ENCODE measurements at regions not wholly inside any gene's neighbourhood (a gene's known extent, or its start where the extent isn't known, plus 50 kb on each side); places are given as distances from the start of the nearest gene placed in this dataset.

DNA sequence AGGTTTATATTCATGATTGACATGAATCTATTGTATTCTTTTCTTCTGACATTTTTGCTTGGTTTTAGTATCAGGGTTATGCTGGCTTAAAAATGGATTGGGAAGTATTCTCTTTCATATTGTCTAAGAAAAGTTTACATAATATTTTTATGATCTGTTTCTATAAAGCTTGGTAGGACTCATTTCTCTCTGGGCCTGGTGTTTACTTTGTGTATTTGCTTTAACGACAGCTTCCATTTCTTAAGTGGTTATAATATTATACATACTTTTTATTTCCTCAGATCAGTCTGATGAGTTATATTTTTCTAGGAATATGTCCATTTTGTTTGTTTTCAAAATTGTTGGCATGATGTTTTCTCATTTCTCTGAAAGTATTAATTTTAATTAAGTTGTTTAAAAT, 117.9 kb upstream of the IL12A start:
- TF ChIP-seq, protein P1, sequence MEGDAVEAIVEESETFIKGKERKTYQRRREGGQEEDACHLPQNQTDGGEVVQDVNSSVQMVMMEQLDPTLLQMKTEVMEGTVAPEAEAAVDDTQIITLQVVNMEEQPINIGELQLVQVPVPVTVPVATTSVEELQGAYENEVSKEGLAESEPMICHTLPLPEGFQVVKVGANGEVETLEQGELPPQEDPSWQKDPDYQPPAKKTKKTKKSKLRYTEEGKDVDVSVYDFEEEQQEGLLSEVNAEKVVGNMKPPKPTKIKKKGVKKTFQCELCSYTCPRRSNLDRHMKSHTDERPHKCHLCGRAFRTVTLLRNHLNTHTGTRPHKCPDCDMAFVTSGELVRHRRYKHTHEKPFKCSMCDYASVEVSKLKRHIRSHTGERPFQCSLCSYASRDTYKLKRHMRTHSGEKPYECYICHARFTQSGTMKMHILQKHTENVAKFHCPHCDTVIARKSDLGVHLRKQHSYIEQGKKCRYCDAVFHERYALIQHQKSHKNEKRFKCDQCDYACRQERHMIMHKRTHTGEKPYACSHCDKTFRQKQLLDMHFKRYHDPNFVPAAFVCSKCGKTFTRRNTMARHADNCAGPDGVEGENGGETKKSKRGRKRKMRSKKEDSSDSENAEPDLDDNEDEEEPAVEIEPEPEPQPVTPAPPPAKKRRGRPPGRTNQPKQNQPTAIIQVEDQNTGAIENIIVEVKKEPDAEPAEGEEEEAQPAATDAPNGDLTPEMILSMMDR (IDR thresholded peaks at IDR 0.05; ENCODE audit: low read depth, low read length): no peak
- TF ChIP-seq POLR2A (IDR thresholded peaks at IDR 0.05; ENCODE audit: extremely low read depth, insufficient read length): no peak
- no peak for DNase-seq (ENCODE audit: low read depth)
- H3K4me3 ChIP-seq (ENCODE audit: low read depth, low read length): no peak overlapping the region

DNA sequence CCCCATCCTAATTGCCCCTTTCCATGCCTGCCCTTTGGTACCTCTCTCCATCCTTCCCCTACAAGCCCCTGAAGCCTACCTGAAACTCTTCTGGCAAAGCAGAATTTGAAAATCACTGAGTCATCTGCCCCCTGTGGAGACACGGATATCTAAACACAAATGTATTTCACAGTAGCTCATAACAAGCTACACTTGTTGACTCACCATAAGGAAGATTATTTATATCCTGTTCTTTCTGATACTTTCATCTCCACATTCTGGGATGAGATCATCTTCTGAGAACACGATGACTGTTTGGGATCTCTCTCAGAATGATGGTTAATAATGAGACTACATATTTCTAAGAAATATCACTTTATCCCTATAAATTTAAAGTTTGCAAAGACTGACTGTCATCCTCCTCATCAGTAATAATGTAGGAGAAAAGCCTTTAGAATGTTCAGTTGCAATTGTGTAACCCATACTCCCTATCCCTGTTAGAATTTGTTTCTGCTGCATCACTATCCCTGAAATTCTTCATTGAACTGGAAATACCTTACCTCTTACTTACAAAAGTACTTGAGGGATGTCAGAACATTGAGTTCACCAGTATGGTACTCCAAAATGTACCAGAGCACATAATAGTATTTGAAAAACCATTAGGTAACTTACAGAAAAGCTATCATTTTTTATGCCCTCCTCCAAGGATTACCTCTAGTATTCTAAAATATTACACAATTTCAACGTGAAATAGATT, 116.1 kb upstream of the IL12A start:
- no peak overlapping the region for H3K4me3 ChIP-seq (ENCODE audit: low read depth, low read length)
- no peak for TF ChIP-seq POLR2A (IDR thresholded peaks at IDR 0.05; ENCODE audit: extremely low read depth, insufficient read length)
- TF ChIP-seq, protein P1 (IDR thresholded peaks at IDR 0.05; ENCODE audit: low read depth, low read length): no peak
- TF ChIP-seq, protein P2, sequence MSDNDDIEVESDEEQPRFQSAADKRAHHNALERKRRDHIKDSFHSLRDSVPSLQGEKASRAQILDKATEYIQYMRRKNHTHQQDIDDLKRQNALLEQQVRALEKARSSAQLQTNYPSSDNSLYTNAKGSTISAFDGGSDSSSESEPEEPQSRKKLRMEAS (IDR thresholded peaks at IDR 0.05; ENCODE audit: low read depth, low read length): no peak
- TF ChIP-seq MYC (IDR thresholded peaks at IDR 0.05; ENCODE audit: low read depth, low read length): no peak
- DNase-seq (ENCODE audit: low read depth): peak; percentile 5

DNA sequence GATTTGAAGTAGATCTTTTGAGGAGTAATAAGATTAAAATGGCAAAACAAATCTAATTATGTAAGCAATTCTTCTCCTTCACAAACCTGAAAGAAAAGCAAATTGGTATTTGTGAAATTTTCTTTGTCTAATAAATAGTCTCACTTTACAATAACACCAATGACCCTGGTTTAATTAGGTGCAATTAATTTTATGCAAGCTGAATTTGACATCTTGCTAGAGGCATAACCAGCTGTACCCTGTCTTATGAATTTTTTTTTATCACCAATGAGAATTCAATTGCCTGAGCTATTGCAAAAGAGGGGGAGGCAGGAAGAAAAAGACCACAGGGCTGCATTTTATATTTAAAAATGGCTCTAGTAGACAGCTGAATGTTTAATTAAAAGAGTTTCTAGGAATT, 113.5 kb upstream of the IL12A start:
- no peak overlapping the region for H3K4me3 ChIP-seq (ENCODE audit: low read depth, low read length)
- TF ChIP-seq, protein P1 (IDR thresholded peaks at IDR 0.05; ENCODE audit: low read depth, low read length): no peak
- TF ChIP-seq POLR2A (IDR thresholded peaks at IDR 0.05; ENCODE audit: extremely low read depth, insufficient read length) (no peak), MYC (IDR thresholded peaks at IDR 0.05; ENCODE audit: low read depth, low read length) (no peak)
- TF ChIP-seq, protein P2 (IDR thresholded peaks at IDR 0.05; ENCODE audit: low read depth, low read length): no peak
- DNase-seq (ENCODE audit: low read depth): no peak

DNA sequence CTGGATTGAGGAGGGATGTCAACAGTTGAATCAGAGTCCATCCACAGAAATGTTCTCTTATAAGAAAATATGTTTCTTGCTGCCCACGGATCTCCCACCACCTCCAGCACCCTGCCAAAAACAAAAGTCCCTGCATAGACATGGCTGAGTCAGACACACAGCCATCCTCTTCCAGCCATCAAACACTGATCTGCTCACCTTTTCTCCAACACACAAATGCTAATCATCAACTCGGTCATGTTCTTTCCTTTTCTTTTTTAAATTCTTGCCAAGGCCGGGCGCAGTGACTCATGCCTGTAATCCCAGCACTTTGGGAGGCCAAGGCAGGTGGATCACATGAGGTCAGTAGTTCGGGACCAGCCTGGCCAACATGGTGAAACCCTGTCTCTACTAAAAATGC, 110.7 kb upstream of the IL12A start:
- TF ChIP-seq, protein P1 (IDR thresholded peaks at IDR 0.05; ENCODE audit: low read depth, low read length): no peak
- no peak for TF ChIP-seq POLR2A (IDR thresholded peaks at IDR 0.05; ENCODE audit: extremely low read depth, insufficient read length)
- TF ChIP-seq, protein P2 (IDR thresholded peaks at IDR 0.05; ENCODE audit: low read depth, low read length): no peak
- no peak for TF ChIP-seq MYC (IDR thresholded peaks at IDR 0.05; ENCODE audit: low read depth, low read length)
- H3K4me3 ChIP-seq (ENCODE audit: low read depth, low read length): no peak overlapping the region
- DNase-seq (ENCODE audit: low read depth): no peak

DNA sequence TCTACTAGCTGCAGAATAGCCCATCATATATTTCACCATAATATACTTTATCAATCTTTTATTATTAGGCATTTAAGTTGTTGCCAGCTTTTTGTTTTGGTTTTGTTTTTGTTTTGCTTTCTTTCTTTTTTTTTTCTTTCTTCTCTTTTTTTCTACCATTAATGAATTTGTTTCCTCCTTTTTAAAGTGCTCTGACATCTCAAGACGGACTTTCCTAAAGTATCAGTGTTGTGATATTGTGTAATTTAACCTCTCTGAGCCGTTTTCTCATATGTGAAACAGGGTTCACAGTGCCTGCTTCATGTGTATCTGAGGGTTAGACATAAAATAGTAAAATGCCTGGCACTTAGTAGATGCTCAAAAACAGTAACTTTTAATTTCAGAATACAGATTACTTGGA, 109.5 kb upstream of the IL12A start:
- H3K4me3 ChIP-seq (ENCODE audit: low read depth, low read length): no peak overlapping the region
- no peak for DNase-seq (ENCODE audit: low read depth)
- TF ChIP-seq MYC (IDR thresholded peaks at IDR 0.05; ENCODE audit: low read depth, low read length): no peak
- TF ChIP-seq, protein P2 (IDR thresholded peaks at IDR 0.05; ENCODE audit: low read depth, low read length): no peak
- no peak for TF ChIP-seq POLR2A (IDR thresholded peaks at IDR 0.05; ENCODE audit: extremely low read depth, insufficient read length)

DNA sequence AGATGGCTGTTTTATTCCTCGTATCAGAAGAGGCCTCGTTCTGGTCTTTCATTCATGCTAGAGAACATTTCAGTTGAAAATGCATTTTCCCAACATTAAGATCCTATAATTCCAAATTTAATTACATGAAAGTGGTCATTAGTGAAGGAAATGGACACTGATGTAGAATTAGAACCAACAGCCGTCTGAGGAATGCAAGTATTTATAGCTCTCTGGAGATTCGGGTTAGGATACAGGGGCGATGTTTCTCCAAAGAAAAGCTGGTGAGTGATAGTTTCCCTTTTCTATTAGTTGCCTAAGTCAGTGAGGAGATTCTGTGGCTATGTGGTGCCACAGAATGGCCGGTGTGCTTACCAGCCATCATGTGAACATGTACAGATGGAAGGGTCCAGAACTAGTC, 109.0 kb upstream of the IL12A start:
- DNase-seq (ENCODE audit: low read depth): no peak
- H3K4me3 ChIP-seq (ENCODE audit: low read depth, low read length): no peak overlapping the region
- TF ChIP-seq POLR2A (IDR thresholded peaks at IDR 0.05; ENCODE audit: extremely low read depth, insufficient read length): no peak
- TF ChIP-seq, protein P2 (IDR thresholded peaks at IDR 0.05; ENCODE audit: low read depth, low read length): no peak
- TF ChIP-seq, protein P1 (IDR thresholded peaks at IDR 0.05; ENCODE audit: low read depth, low read length): no peak
- TF ChIP-seq MYC (IDR thresholded peaks at IDR 0.05; ENCODE audit: low read depth, low read length): no peak

All from NB4 (cell line).